ENCODE measurements at regions not wholly inside any gene's neighbourhood (a gene's known extent, or its start where the extent isn't known, plus 50 kb on each side); places are given as distances from the start of the nearest gene placed in this dataset.

DNA sequence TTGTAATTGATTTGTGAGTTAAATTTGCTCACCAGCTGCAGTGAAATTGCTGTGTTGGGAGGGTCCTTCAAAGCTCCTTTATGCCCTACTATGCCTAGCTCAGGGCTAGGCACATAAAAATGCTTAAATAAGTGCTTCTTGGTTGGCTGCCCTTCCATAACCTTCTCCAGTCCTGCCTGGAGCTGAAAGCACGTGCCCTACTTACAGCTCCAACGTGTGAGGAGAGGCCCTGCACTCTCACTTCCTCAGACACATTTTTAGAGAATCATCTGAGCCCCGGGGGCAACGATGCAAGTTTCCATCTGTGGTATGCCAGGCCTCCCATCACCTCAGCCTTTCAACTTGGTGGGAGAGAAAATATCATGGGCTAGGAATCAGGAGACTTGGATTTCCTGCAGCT lies 202.7 kb downstream of the BCL11A start:
- no peak overlapping the region for H4K8ac ChIP-seq (ENCODE audit: extremely low read depth, insufficient read depth, low read length)
- H2BK120ac ChIP-seq (replicated peaks; ENCODE audit: low read depth, low read length) = no peak overlapping the region
- H4K20me1 ChIP-seq (replicated peaks in 1 of 2; ENCODE audit: control insufficient read depth in 1 of 2, insufficient read depth in 2 of 2, low read length in 2 of 2) = no peaks in the 10 kb centered on the region
- ChIA-PET CTCF (ENCODE audit: partially characterized antibody) (interaction anchor here (1.1 kb wide), 1 partner anchor 198 kb away, joined by 3 read pairs; no protein-coding TSS in a partner anchor), POLR2A (ENCODE audit: partially characterized antibody) (no interaction called here)
- H4K5ac ChIP-seq (ENCODE audit: insufficient read length, low read depth, low read length) = no peak overlapping the region
- H3K9me3 ChIP-seq (ENCODE audit: insufficient read depth in 2 of 2, low read depth in 1 of 2, low read length in 1 of 2) = no peaks in the 10 kb centered on the region
- H2AK5ac ChIP-seq (ENCODE audit: low read depth, low read length) = no peak overlapping the region
- no peak overlapping the region for H2BK5ac ChIP-seq (ENCODE audit: low read depth, low read length)
- FAIRE-seq = no peak
- H3K79me1 ChIP-seq (ENCODE audit: low read depth, low read length) = no peaks in the 10 kb centered on the region
- no peak overlapping the region for H3K9ac ChIP-seq (replicated peaks in 1 of 4; ENCODE audit: extremely low read depth in 1 of 4, low read depth in 3 of 4, low read length in 3 of 4)
- H2BK12ac ChIP-seq (ENCODE audit: low read depth, low read length) = no peak overlapping the region
- no peaks in the 10 kb centered on the region; a peak in 2 of 7 replicates for H3K4me1 ChIP-seq (replicated peaks in 1 of 4; ENCODE audit: control insufficient read depth in 3 of 4, insufficient read depth in 4 of 4, low read length in 3 of 4)
- H3K14ac ChIP-seq (ENCODE audit: insufficient read length) = no peak overlapping the region
- H3K36me3 ChIP-seq (ENCODE audit: control insufficient read depth in 2 of 4, insufficient read depth in 4 of 4, low read length in 3 of 4) = no peaks in the 10 kb centered on the region
- H2AFZ ChIP-seq (ENCODE audit: low read length) = no peak overlapping the region
- no peak overlapping the region for H3K56ac ChIP-seq (replicated peaks; ENCODE audit: insufficient read length, low read depth, low read length)
- no peaks in the 10 kb centered on the region for H3K79me2 ChIP-seq (ENCODE audit: control insufficient read depth in 1 of 2, insufficient read depth in 2 of 2, low read length in 2 of 2)
- no peak overlapping the region for H4K91ac ChIP-seq (replicated peaks; ENCODE audit: insufficient read length, low read length)
- no peak overlapping the region for H2BK15ac ChIP-seq (ENCODE audit: low read length)
- no peak overlapping the region for H3K4me3 ChIP-seq (ENCODE audit: extremely low read depth in 1 of 4, insufficient read depth in 2 of 4, low read depth in 3 of 4, low read length in 4 of 4)
- no peak overlapping the region for H3K18ac ChIP-seq (ENCODE audit: extremely low read depth, low read length)
- no peak for DNase-seq (ENCODE audit: low read depth in 1 of 2, low spot score in 2 of 2)
- H3K4me2 ChIP-seq (ENCODE audit: insufficient read depth in 1 of 2, low read depth in 2 of 2, low read length in 2 of 2) = no peak overlapping the region
- H3K4ac ChIP-seq (replicated peaks; ENCODE audit: insufficient read length, low read depth, low read length) = no peak overlapping the region
- H3K23ac ChIP-seq (ENCODE audit: insufficient read length) = no peak overlapping the region
- 91% methylated on average over 4 of the region's 4 CpGs; no CpG with 5 or more reads in 1 of the 2 experiments for WGBS, 2 experiments (ENCODE audit: extremely low coverage in 1 of 2, insufficient coverage in 1 of 2, insufficient read length in 1 of 2, insufficient replicate concordance in 2 of 2, low coverage in 1 of 2, low lambda C conversion rate in 2 of 2, missing lambda C conversion rate in 1 of 2)
- H3K27ac ChIP-seq (ENCODE audit: low read depth, low read length) = no peak overlapping the region
- no peak overlapping the region for H2BK20ac ChIP-seq (ENCODE audit: low read length)
- no peaks in the 10 kb centered on the region for H3K27me3 ChIP-seq (replicated peaks in 1 of 4; ENCODE audit: control insufficient read depth in 3 of 4, extremely low read depth in 1 of 4, insufficient read depth in 3 of 4, low read length in 3 of 4)
- H3K23me2 ChIP-seq (ENCODE audit: low read depth, low read length) = no peaks in the 10 kb centered on the region; the same call in 1 of the 2 replicates
- TF ChIP-seq EZH2 (IDR thresholded peaks at IDR 0.05; ENCODE audit: low read depth, low read length, severe bottlenecking) = no peak
- TF ChIP-seq SP1 (IDR thresholded peaks at IDR 0.05; ENCODE audit: low read depth, low read length) = no peak
- no peak for TF ChIP-seq E2F6 (IDR thresholded peaks at IDR 0.05)
- no peak for TF ChIP-seq TCF12 (IDR thresholded peaks at IDR 0.05; ENCODE audit: low read depth, low read length)
- TF ChIP-seq ATF3 (IDR thresholded peaks at IDR 0.05; ENCODE audit: insufficient read depth, low read depth, low read length) = no peak
- no peak for TF ChIP-seq YY1 (IDR thresholded peaks at IDR 0.05; ENCODE audit: low read depth, low read length)
- TF ChIP-seq TEAD4 (IDR thresholded peaks at IDR 0.05; ENCODE audit: low read depth, low read length) = no peak
